Nephron (organoid): ENCODE measurements at regions not wholly inside any gene's neighbourhood (a gene's known extent, or its start where the extent isn't known, plus 50 kb on each side); places are given as distances from the start of the nearest gene placed in this dataset.

Experiments
- H3K27ac Mint-ChIP-seq, 3 experiments: 2 replicates each; pipeline ENCODE4 v1.8.0; 2020; ENCODE audit warnings: mixed read lengths in 3 of 3, mild to moderate bottlenecking in 2 of 3, moderate library complexity in 1 of 3
- H3K27me3 Mint-ChIP-seq: 2 replicates; pipeline ENCODE4 v1.8.0; 2021; ENCODE audit warnings: low read depth, mild to moderate bottlenecking, moderate library complexity, mixed read lengths
- H3K36me3 Mint-ChIP-seq: 2 replicates; pipeline ENCODE4 v1.8.0; 2020; ENCODE audit warnings: low read depth, mixed read lengths
- H3K4me1 Mint-ChIP-seq: 2 replicates; pipeline ENCODE4 v1.8.0; 2020; ENCODE audit warnings: mixed read lengths
- H3K4me3 Mint-ChIP-seq, 3 experiments: 2 replicates each; pipeline ENCODE4 v1.8.0; 2020; ENCODE audit warnings: mild to moderate bottlenecking in 3 of 3, mixed read lengths in 3 of 3, moderate library complexity in 2 of 3
- H3K9me3 Mint-ChIP-seq: 2 replicates; pipeline ENCODE4 v1.8.0; 2020; ENCODE audit warnings: mixed read lengths
- TF ChIP-seq, protein P1 (sequence below), 3 experiments: fragments of 200-600 bp; sonication (generic); IDR thresholded peaks; one replicate each; pipeline ENCODE4 v1.5.0; 2021; ENCODE audit warnings: antibody characterized with exemption in 3 of 3; ENCODE audit not compliant: unreplicated experiment in 3 of 3

DNA sequence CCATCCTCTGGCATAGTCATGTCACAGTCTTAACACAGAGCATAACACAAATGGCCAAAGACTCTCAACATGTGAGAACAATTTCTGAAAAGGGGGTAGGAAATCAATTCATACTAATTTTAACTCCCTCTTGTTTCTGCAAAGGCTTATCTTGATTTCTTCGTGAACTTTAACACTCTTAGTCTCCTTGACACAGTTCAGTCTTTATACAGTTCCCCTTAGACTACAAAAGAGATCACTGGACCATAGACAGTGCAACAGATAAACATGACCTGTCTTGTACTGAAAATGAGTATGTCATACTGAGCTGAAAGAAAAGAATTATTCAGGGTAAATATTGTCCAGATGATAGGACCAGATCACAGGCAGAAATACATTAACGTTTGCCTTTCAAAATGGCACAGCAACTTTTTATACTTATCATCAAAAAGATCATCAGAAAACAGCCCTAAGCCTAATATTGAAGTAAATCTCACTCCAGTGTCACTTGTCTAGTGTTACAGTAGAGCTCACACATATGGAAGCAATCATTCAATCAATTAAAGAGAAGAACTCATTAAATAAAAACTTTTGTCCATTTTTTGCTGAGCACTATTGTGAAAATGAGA lies 56.4 kb upstream of the VRK2 start:
- no peaks in the 10 kb centered on the region for H3K36me3 Mint-ChIP-seq
- H3K4me3 Mint-ChIP-seq, result no peak overlapping the region
- TF ChIP-seq, protein P1, sequence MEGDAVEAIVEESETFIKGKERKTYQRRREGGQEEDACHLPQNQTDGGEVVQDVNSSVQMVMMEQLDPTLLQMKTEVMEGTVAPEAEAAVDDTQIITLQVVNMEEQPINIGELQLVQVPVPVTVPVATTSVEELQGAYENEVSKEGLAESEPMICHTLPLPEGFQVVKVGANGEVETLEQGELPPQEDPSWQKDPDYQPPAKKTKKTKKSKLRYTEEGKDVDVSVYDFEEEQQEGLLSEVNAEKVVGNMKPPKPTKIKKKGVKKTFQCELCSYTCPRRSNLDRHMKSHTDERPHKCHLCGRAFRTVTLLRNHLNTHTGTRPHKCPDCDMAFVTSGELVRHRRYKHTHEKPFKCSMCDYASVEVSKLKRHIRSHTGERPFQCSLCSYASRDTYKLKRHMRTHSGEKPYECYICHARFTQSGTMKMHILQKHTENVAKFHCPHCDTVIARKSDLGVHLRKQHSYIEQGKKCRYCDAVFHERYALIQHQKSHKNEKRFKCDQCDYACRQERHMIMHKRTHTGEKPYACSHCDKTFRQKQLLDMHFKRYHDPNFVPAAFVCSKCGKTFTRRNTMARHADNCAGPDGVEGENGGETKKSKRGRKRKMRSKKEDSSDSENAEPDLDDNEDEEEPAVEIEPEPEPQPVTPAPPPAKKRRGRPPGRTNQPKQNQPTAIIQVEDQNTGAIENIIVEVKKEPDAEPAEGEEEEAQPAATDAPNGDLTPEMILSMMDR (IDR thresholded peaks at IDR 0.05; ENCODE audit: unreplicated experiment in 3 of 3), result no peak
- H3K27me3 Mint-ChIP-seq, result no peaks in the 10 kb centered on the region
- H3K27ac Mint-ChIP-seq, result no peak overlapping the region
- no peaks in the 10 kb centered on the region for H3K4me1 Mint-ChIP-seq
- no peaks in the 10 kb centered on the region for H3K9me3 Mint-ChIP-seq
